ENCODE measurements at regions not wholly inside any gene's neighbourhood (a gene's known extent, or its start where the extent isn't known, plus 50 kb on each side); places are given as distances from the start of the nearest gene placed in this dataset.

- no peak overlapping the region for H3K4me3 ChIP-seq (ENCODE audit: low read depth, low read length, poor library complexity, severe bottlenecking)
- BruUV-seq (replicated peaks): no TSS peak
- no peak for DNase-seq (ENCODE audit: low spot score)
- no peaks in the 10 kb centered on the region for H3K9me3 ChIP-seq (ENCODE audit: low read depth, low read length, poor library complexity, severe bottlenecking)
- ChIA-PET POLR2A (ENCODE audit: low non-redundant PET) (no interaction called here), CTCF (no interaction called here)
- no peak for TF ChIP-seq EZH2 (IDR thresholded peaks at IDR 0.05; ENCODE audit: borderline replicate concordance, low read depth, low read length, poor library complexity, severe bottlenecking)
- TF ChIP-seq CTCF (conservative IDR thresholded peaks at IDR 0.05; ENCODE audit: low read depth, low read length): no peak
- peaks cover 11% of the 10 kb centered on the region for H3K4me1 ChIP-seq (ENCODE audit: insufficient read depth, low read length, poor library complexity, severe bottlenecking)
- no peak overlapping the region for H3K27ac ChIP-seq (ENCODE audit: low read depth, low read length, poor library complexity, severe bottlenecking)
- intact Hi-C loops (cut with micrococcal nuclease; ENCODE audit: unreplicated experiment): loop anchor here (5.0 to 10.0 kb wide), 3 partner anchors 430 to 918 kb away; partner anchors contain the start of genes TMEM167A, VCAN and XRCC4
- no peaks in the 10 kb centered on the region for H3K36me3 ChIP-seq (ENCODE audit: insufficient read depth, low read length, poor library complexity, severe bottlenecking)
- H3K27me3 ChIP-seq (replicated peaks; ENCODE audit: insufficient read depth, low read depth, low read length, poor library complexity): peaks cover 18% of the 10 kb centered on the region
Observed at GRCh38 chr5:82644766-82645165, 366.6 kb upstream of the RPS23 start.

- Histone ChIP-seq H3K9me3 (ENCODE audit: low read depth, low read length, poor library complexity, severe bottlenecking) (no peaks in the 10 kb centered on the region), H3K27ac (ENCODE audit: low read depth, low read length, poor library complexity, severe bottlenecking) (no peak overlapping the region), H3K27me3 (replicated peaks; ENCODE audit: insufficient read depth, low read depth, low read length, poor library complexity) (peaks cover 16% of the 10 kb centered on the region), H3K36me3 (ENCODE audit: insufficient read depth, low read length, poor library complexity, severe bottlenecking) (no peaks in the 10 kb centered on the region), H3K4me1 (ENCODE audit: insufficient read depth, low read length, poor library complexity, severe bottlenecking) (peaks cover 16% of the 10 kb centered on the region), H3K4me3 (ENCODE audit: low read depth, low read length, poor library complexity, severe bottlenecking) (no peak overlapping the region)
- BruUV-seq (replicated peaks): no TSS peak
- no peak for DNase-seq (ENCODE audit: low spot score)
- intact Hi-C loops (cut with micrococcal nuclease; ENCODE audit: unreplicated experiment): loop anchor here (5.0 to 10.0 kb wide), 3 partner anchors 431 to 918 kb away; partner anchors contain the start of genes TMEM167A, VCAN and XRCC4
- ChIA-PET CTCF (no interaction called here), POLR2A (ENCODE audit: low non-redundant PET) (no interaction called here)
- TF ChIP-seq CTCF (conservative IDR thresholded peaks at IDR 0.05; ENCODE audit: low read depth, low read length) (no peak), EZH2 (IDR thresholded peaks at IDR 0.05; ENCODE audit: borderline replicate concordance, low read depth, low read length, poor library complexity, severe bottlenecking) (no peak)
Observed at GRCh38 chr5:82644229-82644628, 366.1 kb upstream of the RPS23 start.

- BruUV-seq (replicated peaks): no TSS peak
- ChIA-PET POLR2A (ENCODE audit: low non-redundant PET) (no interaction called here), CTCF (no interaction called here)
- intact Hi-C loops (cut with micrococcal nuclease; ENCODE audit: unreplicated experiment): loop anchor here (5.0 to 10.0 kb wide), 3 partner anchors 432 to 920 kb away; partner anchors contain the start of genes TMEM167A, VCAN and XRCC4
- no peak overlapping the region for H3K4me3 ChIP-seq (ENCODE audit: low read depth, low read length, poor library complexity, severe bottlenecking)
- TF ChIP-seq CTCF (conservative IDR thresholded peaks at IDR 0.05; ENCODE audit: low read depth, low read length) (no peak), EZH2 (IDR thresholded peaks at IDR 0.05; ENCODE audit: borderline replicate concordance, low read depth, low read length, poor library complexity, severe bottlenecking) (no peak)
- H3K4me1 ChIP-seq (ENCODE audit: insufficient read depth, low read length, poor library complexity, severe bottlenecking): peaks cover 22% of the 10 kb centered on the region
- no peak for DNase-seq (ENCODE audit: low spot score)
- no peaks in the 10 kb centered on the region for H3K9me3 ChIP-seq (ENCODE audit: low read depth, low read length, poor library complexity, severe bottlenecking)
- peaks cover under 1% of the 10 kb centered on the region for H3K27me3 ChIP-seq (replicated peaks; ENCODE audit: insufficient read depth, low read depth, low read length, poor library complexity)
- no peaks in the 10 kb centered on the region for H3K36me3 ChIP-seq (ENCODE audit: insufficient read depth, low read length, poor library complexity, severe bottlenecking)
- H3K27ac ChIP-seq (ENCODE audit: low read depth, low read length, poor library complexity, severe bottlenecking): no peak overlapping the region
Observed at GRCh38 chr5:82642313-82642712, 364.2 kb upstream of the RPS23 start.

Data from A673 (cell line).